Breast epithelium (tissue), 4 donors: ENCODE measurements at regions not wholly inside any gene's neighbourhood (a gene's known extent, or its start where the extent isn't known, plus 50 kb on each side); places are given as distances from the start of the nearest gene placed in this dataset.

Experiments used
- DNase-seq, 2 donors: peaks; one replicate each; pipeline ENCODE4 v3.0.0-alpha.2; 2019; ENCODE audit warnings: low spot score in 2 of 2
- H3K27ac ChIP-seq, 2 donors: fragments of 200-600 bp; sonication (generic) in 1 of 2; one replicate each; pipeline ENCODE4 v1.5.1; 2016 to 2019; ENCODE audit warnings: mild to moderate bottlenecking in 1 of 2
- H3K27me3 ChIP-seq, 2 donors: fragments of 200-600 bp; sonication (generic) in 1 of 2; one replicate each; pipeline versions ENCODE4 v1.5.1 to v1.6.0; 2017 to 2019; ENCODE audit warnings: control low read depth in 1 of 2, mild to moderate bottlenecking in 1 of 2
- H3K36me3 ChIP-seq: fragments of 200-600 bp; one replicate; pipeline ENCODE4 v1.5.1; 2019
- H3K4me1 ChIP-seq, 2 donors: fragments of 200-600 bp; sonication (generic); one replicate each; pipeline ENCODE4 v1.5.1; 2016 to 2019; ENCODE audit warnings: control low read depth in 1 of 2
- H3K4me3 ChIP-seq, 3 donors: fragments of 200-600 bp; sonication (generic); 1 replicate in 2 of 3; 2 replicates in 1 of 3; pipeline ENCODE4 v1.5.1; 2016 to 2019; ENCODE audit warnings: mild to moderate bottlenecking in 3 of 3, moderate library complexity in 2 of 3
- H3K9me3 ChIP-seq, 2 donors: fragments of 200-600 bp; sonication (generic) in 1 of 2; one replicate each; pipeline ENCODE4 v1.5.1; 2016 to 2019; ENCODE audit warnings: control low read depth in 1 of 2
- CTCF ChIP-seq, 3 donors: fragments of 450-650 bp; IDR thresholded peaks; one replicate each; pipeline ENCODE4 v1.5.1; 2016 to 2017; ENCODE audit warnings: antibody characterized with exemption in 3 of 3, mild to moderate bottlenecking in 3 of 3, moderate library complexity in 3 of 3
- POLR2A ChIP-seq: fragments of 450-650 bp; IDR thresholded peaks from one replicate; pipeline ENCODE4 v1.6.1; 2016; ENCODE audit warnings: antibody characterized with exemption, mild to moderate bottlenecking, moderate library complexity
- POLR2AphosphoS5 ChIP-seq, 3 donors: sonication (generic); formaldehyde crosslinking; IDR thresholded peaks; one replicate each; pipeline ENCODE4 v1.6.1; 2017; ENCODE audit warnings: antibody characterized with exemption in 3 of 3
- intact Hi-C: fragments of 100-400 bp; cut with DNase I; formaldehyde crosslinking; loops from one replicate; pipeline ENCODE4 v1.15.1; 2023; ENCODE audit warnings: low total_unique reads

- Histone ChIP-seq H3K9me3 (no peaks in the 10 kb centered on the region), H3K27ac (no peak overlapping the region), H3K36me3 (no peaks in the 10 kb centered on the region), H3K27me3 (no peaks in the 10 kb centered on the region), H3K4me3 (no peak overlapping the region), H3K4me1 (no peaks in the 10 kb centered on the region)
- intact Hi-C loops: no loop called here
- no peak for DNase-seq
- TF ChIP-seq CTCF (IDR thresholded peaks at IDR 0.05) (no peak), POLR2AphosphoS5 (IDR thresholded peaks at IDR 0.05) (no peak), POLR2A (no peak)
These were observed 273.9 kb upstream of the ADAMTS16 start for GRCh38 chr5:4866131-4866659.

- Histone ChIP-seq H3K27ac (no peak overlapping the region), H3K36me3 (no peaks in the 10 kb centered on the region), H3K9me3 (no peaks in the 10 kb centered on the region), H3K27me3 (no peaks in the 10 kb centered on the region), H3K4me3 (no peak overlapping the region), H3K4me1 (no peaks in the 10 kb centered on the region)
- intact Hi-C loops: no loop called here
- TF ChIP-seq CTCF (IDR thresholded peaks at IDR 0.05): no peak
- TF ChIP-seq POLR2AphosphoS5 (IDR thresholded peaks at IDR 0.05): no peak
- TF ChIP-seq POLR2A: no peak
- DNase-seq: no peak
These were observed 273.3 kb upstream of the ADAMTS16 start for GRCh38 chr5:4866817-4867216.

- Histone ChIP-seq H3K27me3 (peaks cover 0 to 2% of the 10 kb centered on the region in 2 donors), H3K4me3 (no peak overlapping the region), H3K4me1 (no peaks in the 10 kb centered on the region), H3K9me3 (no peaks in the 10 kb centered on the region), H3K27ac (no peak overlapping the region), H3K36me3 (no peaks in the 10 kb centered on the region)
- intact Hi-C loops: no loop called here
- no peak for DNase-seq
- TF ChIP-seq CTCF (IDR thresholded peaks at IDR 0.05) (peak in 2 of 3 donors; percentile 30 to 63), POLR2A (no peak)
These were observed 271.9 kb upstream of the ADAMTS16 start for GRCh38 chr5:4868140-4868735.

GRCh38 chr5:4873652-4874051 lies 266.5 kb upstream of the ADAMTS16 start:
- no peaks in the 10 kb centered on the region for H3K9me3 ChIP-seq
- TF ChIP-seq POLR2AphosphoS5 (IDR thresholded peaks at IDR 0.05): no peak
- TF ChIP-seq POLR2A: no peak
- no peak for TF ChIP-seq CTCF (IDR thresholded peaks at IDR 0.05)
- no peak overlapping the region for H3K4me3 ChIP-seq
- no peak overlapping the region for H3K27ac ChIP-seq
- no peaks in the 10 kb centered on the region for H3K36me3 ChIP-seq
- H3K4me1 ChIP-seq: no peaks in the 10 kb centered on the region
- intact Hi-C loops: no loop called here
- DNase-seq: no peak
- H3K27me3 ChIP-seq: peaks cover 0 to 4% of the 10 kb centered on the region in 2 donors

GRCh38 chr5:4874097-4874496 lies 266.0 kb upstream of the ADAMTS16 start:
- DNase-seq: no peak
- no peak overlapping the region for H3K4me3 ChIP-seq
- no peaks in the 10 kb centered on the region for H3K4me1 ChIP-seq
- intact Hi-C loops: no loop called here
- no peaks in the 10 kb centered on the region for H3K9me3 ChIP-seq
- H3K27me3 ChIP-seq: peaks cover 0 to 4% of the 10 kb centered on the region in 2 donors
- H3K27ac ChIP-seq: no peak overlapping the region
- no peaks in the 10 kb centered on the region for H3K36me3 ChIP-seq
- no peak for TF ChIP-seq POLR2AphosphoS5 (IDR thresholded peaks at IDR 0.05)

- intact Hi-C loops: no loop called here
- Histone ChIP-seq H3K27me3 (peaks cover 0 to 4% of the 10 kb centered on the region in 2 donors), H3K27ac (no peak overlapping the region), H3K36me3 (no peaks in the 10 kb centered on the region), H3K4me1 (no peaks in the 10 kb centered on the region), H3K9me3 (no peaks in the 10 kb centered on the region), H3K4me3 (no peak overlapping the region)
- no peak for DNase-seq
- no peak for TF ChIP-seq POLR2A
- no peak for TF ChIP-seq CTCF (IDR thresholded peaks at IDR 0.05)
- TF ChIP-seq POLR2AphosphoS5 (IDR thresholded peaks at IDR 0.05): no peak
These were observed 264.2 kb upstream of the ADAMTS16 start for GRCh38 chr5:4875942-4876341.
